ENCODE measurements at regions not wholly inside any gene's neighbourhood (a gene's known extent, or its start where the extent isn't known, plus 50 kb on each side); places are given as distances from the start of the nearest gene placed in this dataset.

DNA sequence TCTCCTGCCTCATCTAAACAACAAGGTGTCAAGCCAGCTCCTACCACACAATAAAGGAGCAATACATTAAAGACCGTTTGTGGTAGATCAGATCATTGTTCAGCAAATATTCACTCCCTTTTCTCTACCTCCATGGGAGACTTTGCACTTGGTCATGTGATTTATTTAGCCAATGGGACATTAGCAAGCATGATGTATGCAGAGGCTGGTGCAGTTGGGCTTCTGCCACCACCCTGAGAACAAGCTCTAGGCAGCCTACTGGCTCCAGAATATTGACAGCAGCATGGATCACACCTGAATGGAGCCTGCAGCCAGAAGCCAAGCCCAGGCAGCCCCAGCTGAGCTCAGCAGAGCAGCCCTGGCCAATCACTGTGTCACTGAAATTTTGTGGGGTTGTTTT, 99.4 kb upstream of the UBE2E2 start:
- Histone ChIP-seq H3K9me3 (replicated peaks in 1 of 2; ENCODE audit: control insufficient read depth in 2 of 2, insufficient read depth in 1 of 2, low read depth in 1 of 2, low read length in 2 of 2) (no peaks in the 10 kb centered on the region), H3K4me2 (ENCODE audit: insufficient read depth, low read length, poor library complexity, severe bottlenecking) (no peak overlapping the region), H3K27ac (replicated peaks; ENCODE audit: low read length) (no peak overlapping the region), H3K4me3 (ENCODE audit: low read length in 2 of 2) (no peak overlapping the region), H3K79me1 (ENCODE audit: low read depth, low read length) (no peaks in the 10 kb centered on the region), H2BK120ac (ENCODE audit: low read depth, low read length) (no peak overlapping the region), H4K91ac (ENCODE audit: low read depth, low read length, poor library complexity) (no peak overlapping the region), H3K4ac (ENCODE audit: low read length) (no peak overlapping the region), H3K14ac (ENCODE audit: low read length) (no peak overlapping the region), H2BK12ac (ENCODE audit: low read length) (no peak overlapping the region), H2AK5ac (ENCODE audit: low read depth, low read length) (no peak overlapping the region), H3K36me3 (replicated peaks in 1 of 2; ENCODE audit: control insufficient read depth in 2 of 2, insufficient read depth in 2 of 2, low read length in 2 of 2) (no peaks in the 10 kb centered on the region), H3K4me1 (ENCODE audit: control insufficient read depth in 2 of 2, insufficient read depth in 1 of 2, low read depth in 1 of 2, low read length in 2 of 2) (peaks cover 0 to 2% of the 10 kb centered on the region in 2 donors), H4K8ac (ENCODE audit: low read depth, low read length) (no peak overlapping the region), H2BK5ac (ENCODE audit: low read length) (no peak overlapping the region), H2AFZ (ENCODE audit: low read length) (no peak overlapping the region), H3K23ac (ENCODE audit: low read depth, low read length, poor library complexity) (no peak overlapping the region), H3K9ac (ENCODE audit: low read depth, low read length, poor library complexity) (no peak overlapping the region), H3K27me3 (ENCODE audit: control insufficient read depth in 3 of 3, insufficient read depth in 3 of 3, low read depth in 1 of 3, low read length in 3 of 3) (no peaks in the 10 kb centered on the region), H2BK15ac (ENCODE audit: low read length) (no peak overlapping the region), H3K18ac (ENCODE audit: low read length) (no peak overlapping the region)
- no peak for DNase-seq (ENCODE audit: low spot score)
- no CpG with 5 or more reads among the region's 1 CpG for WGBS, 2 donors (ENCODE audit: extremely low coverage in 2 of 2, insufficient read length in 2 of 2, insufficient replicate concordance in 1 of 2)

- Histone ChIP-seq H3K79me1 (ENCODE audit: low read depth, low read length) (no peaks in the 10 kb centered on the region), H3K4ac (ENCODE audit: low read length) (no peak overlapping the region), H3K9me3 (replicated peaks in 1 of 2; ENCODE audit: control insufficient read depth in 2 of 2, insufficient read depth in 1 of 2, low read depth in 1 of 2, low read length in 2 of 2) (no peaks in the 10 kb centered on the region), H3K4me2 (ENCODE audit: insufficient read depth, low read length, poor library complexity, severe bottlenecking) (no peak overlapping the region), H2BK15ac (ENCODE audit: low read length) (no peak overlapping the region), H2BK5ac (ENCODE audit: low read length) (no peak overlapping the region), H3K4me3 (ENCODE audit: low read length in 2 of 2) (no peak overlapping the region), H2AFZ (ENCODE audit: low read length) (no peak overlapping the region), H2BK12ac (ENCODE audit: low read length) (no peak overlapping the region), H3K9ac (ENCODE audit: low read depth, low read length, poor library complexity) (no peak overlapping the region), H3K4me1 (ENCODE audit: control insufficient read depth in 2 of 2, insufficient read depth in 1 of 2, low read depth in 1 of 2, low read length in 2 of 2) (peaks cover 0 to 2% of the 10 kb centered on the region in 2 donors), H3K36me3 (replicated peaks in 1 of 2; ENCODE audit: control insufficient read depth in 2 of 2, insufficient read depth in 2 of 2, low read length in 2 of 2) (no peaks in the 10 kb centered on the region), H3K27me3 (ENCODE audit: control insufficient read depth in 3 of 3, insufficient read depth in 3 of 3, low read depth in 1 of 3, low read length in 3 of 3) (no peaks in the 10 kb centered on the region), H2BK120ac (ENCODE audit: low read depth, low read length) (no peak overlapping the region), H3K23ac (ENCODE audit: low read depth, low read length, poor library complexity) (no peak overlapping the region), H3K27ac (replicated peaks; ENCODE audit: low read length) (no peak overlapping the region), H2AK5ac (ENCODE audit: low read depth, low read length) (no peak overlapping the region), H3K18ac (ENCODE audit: low read length) (no peak overlapping the region), H3K14ac (ENCODE audit: low read length) (no peak overlapping the region), H4K91ac (ENCODE audit: low read depth, low read length, poor library complexity) (no peak overlapping the region), H4K8ac (ENCODE audit: low read depth, low read length) (no peak overlapping the region)
- DNase-seq (ENCODE audit: low spot score) = no peak
These were observed 98.1 kb upstream of the UBE2E2 start for GRCh38 chr3:23105048-23105447.

DNA sequence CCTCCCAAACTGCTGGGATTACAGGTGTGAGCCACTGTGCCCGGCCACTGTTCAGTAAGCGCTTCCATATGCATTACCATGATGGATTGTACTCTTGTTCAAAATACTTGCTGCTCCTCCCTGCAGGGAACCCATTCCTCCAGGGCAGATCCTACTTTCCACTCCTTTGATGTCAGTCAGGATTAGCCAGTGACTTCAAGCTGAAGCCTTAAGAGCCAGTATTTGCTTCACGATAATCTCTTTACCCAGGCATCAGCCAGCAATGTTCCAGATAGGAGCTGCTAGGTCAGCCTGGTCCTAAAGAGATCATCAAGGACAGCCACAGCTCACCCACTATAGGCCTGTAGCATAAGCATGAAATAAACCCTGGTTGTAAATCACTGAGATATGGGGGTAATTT, 96.5 kb upstream of the UBE2E2 start:
- Histone ChIP-seq H3K4me3 (ENCODE audit: low read length in 2 of 2) (no peak overlapping the region), H3K27me3 (ENCODE audit: control insufficient read depth in 3 of 3, insufficient read depth in 3 of 3, low read depth in 1 of 3, low read length in 3 of 3) (no peaks in the 10 kb centered on the region), H3K4ac (ENCODE audit: low read length) (no peak overlapping the region), H3K9me3 (replicated peaks in 1 of 2; ENCODE audit: control insufficient read depth in 2 of 2, insufficient read depth in 1 of 2, low read depth in 1 of 2, low read length in 2 of 2) (no peaks in the 10 kb centered on the region), H2BK120ac (ENCODE audit: low read depth, low read length) (no peak overlapping the region), H3K27ac (replicated peaks; ENCODE audit: low read length) (no peak overlapping the region), H4K91ac (ENCODE audit: low read depth, low read length, poor library complexity) (no peak overlapping the region), H3K4me2 (ENCODE audit: insufficient read depth, low read length, poor library complexity, severe bottlenecking) (no peak overlapping the region), H2BK5ac (ENCODE audit: low read length) (no peak overlapping the region), H2AK5ac (ENCODE audit: low read depth, low read length) (no peak overlapping the region), H2BK12ac (ENCODE audit: low read length) (no peak overlapping the region), H3K9ac (ENCODE audit: low read depth, low read length, poor library complexity) (no peak overlapping the region), H3K23ac (ENCODE audit: low read depth, low read length, poor library complexity) (no peak overlapping the region), H4K8ac (ENCODE audit: low read depth, low read length) (no peak overlapping the region), H2AFZ (ENCODE audit: low read length) (no peak overlapping the region), H3K79me1 (ENCODE audit: low read depth, low read length) (no peaks in the 10 kb centered on the region), H2BK15ac (ENCODE audit: low read length) (no peak overlapping the region), H3K14ac (ENCODE audit: low read length) (no peak overlapping the region), H3K4me1 (ENCODE audit: control insufficient read depth in 2 of 2, insufficient read depth in 1 of 2, low read depth in 1 of 2, low read length in 2 of 2) (peaks cover 0 to 2% of the 10 kb centered on the region in 2 donors), H3K36me3 (replicated peaks in 1 of 2; ENCODE audit: control insufficient read depth in 2 of 2, insufficient read depth in 2 of 2, low read length in 2 of 2) (no peaks in the 10 kb centered on the region), H3K18ac (ENCODE audit: low read length) (no peak overlapping the region)
- peak; percentile 26 for DNase-seq (ENCODE audit: low spot score)
- whole genome bisulfite sequencing, 2 donors (ENCODE audit: extremely low coverage in 2 of 2, insufficient read length in 2 of 2, insufficient replicate concordance in 1 of 2) = no CpG with 5 or more reads among the region's 3 CpGs

DNA sequence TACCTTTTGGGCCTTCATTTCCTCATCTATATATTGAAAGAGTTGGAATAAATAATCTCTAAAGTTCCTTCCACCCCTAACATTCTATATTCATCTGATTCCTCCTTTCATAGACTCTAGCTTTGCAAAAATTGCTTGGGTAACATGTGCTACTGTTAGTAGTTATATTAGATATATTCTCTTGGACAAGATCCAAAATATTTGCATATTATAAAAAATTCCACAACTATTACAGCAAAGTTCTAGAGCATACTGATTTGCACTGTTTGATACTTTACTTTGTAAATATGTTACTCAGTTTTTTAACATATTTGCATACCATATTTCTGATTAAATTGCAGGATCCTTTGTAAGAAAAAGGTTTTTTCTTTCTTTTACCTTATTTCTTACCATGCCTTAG, 95.9 kb upstream of the UBE2E2 start:
- no peak for DNase-seq (ENCODE audit: low spot score)
- H3K27me3 ChIP-seq (ENCODE audit: control insufficient read depth in 3 of 3, insufficient read depth in 3 of 3, low read depth in 1 of 3, low read length in 3 of 3) = no peaks in the 10 kb centered on the region
- no peak overlapping the region for H4K91ac ChIP-seq (ENCODE audit: low read depth, low read length, poor library complexity)
- H3K4me2 ChIP-seq (ENCODE audit: insufficient read depth, low read length, poor library complexity, severe bottlenecking) = no peak overlapping the region
- H3K14ac ChIP-seq (ENCODE audit: low read length) = no peak overlapping the region
- H3K36me3 ChIP-seq (replicated peaks in 1 of 2; ENCODE audit: control insufficient read depth in 2 of 2, insufficient read depth in 2 of 2, low read length in 2 of 2) = no peaks in the 10 kb centered on the region
- no peak overlapping the region for H2AFZ ChIP-seq (ENCODE audit: low read length)
- H2BK12ac ChIP-seq (ENCODE audit: low read length) = no peak overlapping the region
- H2BK5ac ChIP-seq (ENCODE audit: low read length) = no peak overlapping the region
- H2AK5ac ChIP-seq (ENCODE audit: low read depth, low read length) = no peak overlapping the region
- H2BK120ac ChIP-seq (ENCODE audit: low read depth, low read length) = no peak overlapping the region
- no peaks in the 10 kb centered on the region for H3K79me1 ChIP-seq (ENCODE audit: low read depth, low read length)
- no peak overlapping the region for H2BK15ac ChIP-seq (ENCODE audit: low read length)
- no peaks in the 10 kb centered on the region for H3K9me3 ChIP-seq (replicated peaks in 1 of 2; ENCODE audit: control insufficient read depth in 2 of 2, insufficient read depth in 1 of 2, low read depth in 1 of 2, low read length in 2 of 2)
- H3K4ac ChIP-seq (ENCODE audit: low read length) = no peak overlapping the region
- no peak overlapping the region for H3K18ac ChIP-seq (ENCODE audit: low read length)
- no peak overlapping the region for H3K27ac ChIP-seq (replicated peaks; ENCODE audit: low read length)
- H3K4me3 ChIP-seq (ENCODE audit: low read length in 2 of 2) = no peak overlapping the region
- H3K9ac ChIP-seq (ENCODE audit: low read depth, low read length, poor library complexity) = no peak overlapping the region
- peaks cover 0 to 2% of the 10 kb centered on the region in 2 donors for H3K4me1 ChIP-seq (ENCODE audit: control insufficient read depth in 2 of 2, insufficient read depth in 1 of 2, low read depth in 1 of 2, low read length in 2 of 2)
- H4K8ac ChIP-seq (ENCODE audit: low read depth, low read length) = no peak overlapping the region
- no peak overlapping the region for H3K23ac ChIP-seq (ENCODE audit: low read depth, low read length, poor library complexity)
